ENCODE measurements at regions not wholly inside any gene's neighbourhood (a gene's known extent, or its start where the extent isn't known, plus 50 kb on each side); places are given as distances from the start of the nearest gene placed in this dataset.

GRCh38 chr2:190819840-190820301 lies 60.8 kb upstream of the GLS start:
- TF ChIP-seq, protein P1, sequence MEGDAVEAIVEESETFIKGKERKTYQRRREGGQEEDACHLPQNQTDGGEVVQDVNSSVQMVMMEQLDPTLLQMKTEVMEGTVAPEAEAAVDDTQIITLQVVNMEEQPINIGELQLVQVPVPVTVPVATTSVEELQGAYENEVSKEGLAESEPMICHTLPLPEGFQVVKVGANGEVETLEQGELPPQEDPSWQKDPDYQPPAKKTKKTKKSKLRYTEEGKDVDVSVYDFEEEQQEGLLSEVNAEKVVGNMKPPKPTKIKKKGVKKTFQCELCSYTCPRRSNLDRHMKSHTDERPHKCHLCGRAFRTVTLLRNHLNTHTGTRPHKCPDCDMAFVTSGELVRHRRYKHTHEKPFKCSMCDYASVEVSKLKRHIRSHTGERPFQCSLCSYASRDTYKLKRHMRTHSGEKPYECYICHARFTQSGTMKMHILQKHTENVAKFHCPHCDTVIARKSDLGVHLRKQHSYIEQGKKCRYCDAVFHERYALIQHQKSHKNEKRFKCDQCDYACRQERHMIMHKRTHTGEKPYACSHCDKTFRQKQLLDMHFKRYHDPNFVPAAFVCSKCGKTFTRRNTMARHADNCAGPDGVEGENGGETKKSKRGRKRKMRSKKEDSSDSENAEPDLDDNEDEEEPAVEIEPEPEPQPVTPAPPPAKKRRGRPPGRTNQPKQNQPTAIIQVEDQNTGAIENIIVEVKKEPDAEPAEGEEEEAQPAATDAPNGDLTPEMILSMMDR (IDR thresholded peaks at IDR 0.05) = no peak
- TF ChIP-seq POLR2A (IDR thresholded peaks at IDR 0.05) = no peak

All from body of pancreas (tissue), 4 donors.